K562 (cell line): ENCODE measurements at regions not wholly inside any gene's neighbourhood (a gene's known extent, or its start where the extent isn't known, plus 50 kb on each side); places are given as distances from the start of the nearest gene placed in this dataset.

Experiments
- ATAC-seq: fragments of 200-7000 bp; cut with Tn5 transposase; 3 replicates; pipeline ENCODE4 v1.9.1; 2020; ENCODE audit warnings: moderate library complexity
- BruUV-seq: library from RNA; stranded (reverse); fragments of 400-500 nt; replicated peaks from 2 replicates; lab custom pipeline; 2021; lab: Mats Ljungman, UMichigan
- CTCF ChIA-PET: fragments of 300-600 bp; formaldehyde crosslinking; extraction: SDS; loops from one replicate; lab custom pipeline; 2021; ENCODE audit warnings: low intra/inter-chr PET ratio; lab: Yijun Ruan, JAX
- POLR2A ChIA-PET: fragments of 300-600, 350-650 bp; sonication (Branson Sonifier 250); formaldehyde crosslinking; extraction: SDS; loops from one replicate; lab custom pipeline; 2021; ENCODE audit warnings: antibody characterized with exemption, inconsistent platforms; lab: Yijun Ruan, JAX
- DNase-seq, 4 experiments: peaks; one replicate each; pipeline versions ENCODE4 v3.0.0 to v3.0.0-alpha.2; 2011 to 2018; ENCODE audit warnings: low spot score in 3 of 4, mixed read lengths in 3 of 4; ENCODE audit errors: extremely low read depth in 1 of 4
- FAIRE-seq: peaks from 2 replicates; lab custom pipeline; 2011; peaks lifted over from hg19 to GRCh38; lab: Jason Lieb, UNC
- H2AFZ ChIP-seq: 2 replicates; pipeline ENCODE4 v1.6.0; 2011; ENCODE audit warnings: low read depth, low read length, control low read depth, inconsistent platforms
- H3K27ac ChIP-seq: fragments of 200-600 bp; 3 replicates; pipeline ENCODE4 v1.8.0; 2011; ENCODE audit warnings: low read depth, mild to moderate bottlenecking, control low read depth, inconsistent platforms, low read length, moderate library complexity, mixed read lengths; ENCODE audit errors: extremely low read depth
- H3K27me3 ChIP-seq, 2 experiments: fragments of 300-600 bp in 1 of 2; 2 replicates in 1 of 2; 3 replicates in 1 of 2; pipeline versions ENCODE4 v1.6.0 to v1.8.0; 2011; ENCODE audit warnings: inconsistent platforms in 2 of 2, low read length in 2 of 2, mild to moderate bottlenecking in 1 of 2, mixed read lengths in 1 of 2, moderate library complexity in 1 of 2; ENCODE audit not compliant: control insufficient read depth in 2 of 2, insufficient read depth in 2 of 2
- H3K36me3 ChIP-seq: fragments of 300-600 bp; 3 replicates; pipeline ENCODE4 v1.8.0; 2011; ENCODE audit warnings: mild to moderate bottlenecking, low read length, inconsistent platforms; ENCODE audit not compliant: control insufficient read depth, insufficient read depth
- H3K4me1 ChIP-seq, 2 experiments: fragments of 200-600 bp in 1 of 2; replicated peaks in 1 of 2; 2 replicates in 1 of 2; 3 replicates in 1 of 2; pipeline versions ENCODE4 v1.5.1 to v1.8.0; 2011; ENCODE audit warnings: inconsistent platforms in 2 of 2, low read length in 2 of 2, mild to moderate bottlenecking in 1 of 2, mixed read lengths in 1 of 2, moderate library complexity in 1 of 2; ENCODE audit not compliant: control insufficient read depth in 2 of 2, insufficient read depth in 2 of 2
- H3K4me2 ChIP-seq: 2 replicates; pipeline ENCODE4 v1.6.1; 2011; ENCODE audit warnings: low read length, control low read depth, inconsistent platforms, mixed read lengths; ENCODE audit not compliant: insufficient read depth
- H3K4me3 ChIP-seq: fragments of 200-600 bp; sonication (generic), shearing (Covaris generic); 2 replicates; pipeline ENCODE4 v1.5.1; 2016; ENCODE audit warnings: control low read depth, inconsistent platforms
- H3K79me2 ChIP-seq: fragments of 200-600 bp; 3 replicates; pipeline ENCODE4 v1.8.0; 2011; ENCODE audit warnings: low read length, inconsistent platforms; ENCODE audit not compliant: control insufficient read depth, insufficient read depth
- H3K9ac ChIP-seq, 2 experiments: 2 replicates each; pipeline versions ENCODE4 v1.6.0 to v1.6.1; 2011; ENCODE audit warnings: low read depth in 2 of 2, low read length in 2 of 2, control low read depth in 1 of 2, inconsistent platforms in 1 of 2, mild to moderate bottlenecking in 1 of 2, mixed read lengths in 1 of 2; ENCODE audit not compliant: insufficient read depth in 1 of 2
- H3K9me1 ChIP-seq: one replicate; pipeline ENCODE4 v1.6.0; 2011; ENCODE audit warnings: inconsistent platforms, mild to moderate bottlenecking, low read length, moderate library complexity; ENCODE audit not compliant: control insufficient read depth, insufficient read depth
- H3K9me3 ChIP-seq: replicated peaks from 2 replicates; pipeline ENCODE4 v1.5.1; 2011; ENCODE audit warnings: low read depth, low read length, inconsistent platforms; ENCODE audit not compliant: control insufficient read depth, insufficient read depth
- H4K20me1 ChIP-seq: replicated peaks from 2 replicates; pipeline ENCODE4 v1.6.1; 2011; ENCODE audit warnings: low read length, inconsistent platforms, mixed read lengths; ENCODE audit not compliant: control insufficient read depth, insufficient read depth
- CEBPB ChIP-seq: fragments of 450-650 bp; IDR thresholded peaks from 2 replicates; pipeline ENCODE4 v1.6.1; 2016; ENCODE audit warnings: missing genetic modification characterization, missing compliant biosample characterization
- DDX20 ChIP-seq: fragments of 450-650 bp; IDR thresholded peaks from 2 replicates; pipeline ENCODE4 v1.6.1; 2016; ENCODE audit warnings: missing genetic modification characterization, low read depth, mild to moderate bottlenecking, missing compliant biosample characterization, moderate library complexity
- DLX4 ChIP-seq: fragments of 250-450 bp; sonication (Bioruptor Pico); IDR thresholded peaks from 2 replicates; pipeline ENCODE4 v1.6.1; 2021; ENCODE audit warnings: mild to moderate bottlenecking
- DMBX1 ChIP-seq: fragments of 250-450 bp; sonication (Bioruptor Pico); IDR thresholded peaks from 2 replicates; pipeline ENCODE4 v1.8.0; 2022; ENCODE audit warnings: inconsistent platforms, mild to moderate bottlenecking, moderate library complexity, borderline replicate concordance
- ETV6 ChIP-seq, 3 experiments: fragments of 150-350 bp in 1 of 3; sonication (generic) in 1 of 3; formaldehyde crosslinking in 1 of 3; IDR thresholded peaks; 2 replicates each; pipeline versions ENCODE4 v1.6.1 to v1.8.0; 2014 to 2022; ENCODE audit warnings: borderline replicate concordance in 2 of 3, low read depth in 2 of 3, antibody characterized with exemption in 1 of 3, low read length in 1 of 3, mild to moderate bottlenecking in 1 of 3, missing genetic modification reagents in 1 of 3
- FOSL1 ChIP-seq: fragments of 200-800 bp; sonication (Bioruptor generic); conservative IDR thresholded peaks from 2 replicates; pipeline ENCODE4 v1.6.1; 2016; ENCODE audit warnings: missing genetic modification characterization, missing compliant biosample characterization
- MECOM ChIP-seq: fragments of 250-450 bp; sonication (Bioruptor Pico); IDR thresholded peaks from 2 replicates; pipeline ENCODE4 v1.8.0; 2022; ENCODE audit warnings: inconsistent platforms
- RAD51 ChIP-seq: fragments of 450-650 bp; IDR thresholded peaks from 2 replicates; pipeline ENCODE4 v1.7.1; 2016; ENCODE audit warnings: low read depth, mild to moderate bottlenecking, borderline replicate concordance
- RFX5 ChIP-seq: IDR thresholded peaks from 2 replicates; pipeline ENCODE4 v1.6.1; 2011; ENCODE audit warnings: low read depth, mild to moderate bottlenecking, improper control_type of control experiment, low read length
- SMARCA5 ChIP-seq: fragments of 450-650 bp; IDR thresholded peaks from 2 replicates; pipeline ENCODE4 v1.6.1; 2016
- SMARCB1 ChIP-seq: IDR thresholded peaks from 2 replicates; pipeline ENCODE4 v1.6.1; 2011; ENCODE audit warnings: improper control_type of control experiment, low read depth; ENCODE audit not compliant: insufficient read length
- SNIP1 ChIP-seq: fragments of 450-650 bp; IDR thresholded peaks from 2 replicates; pipeline ENCODE4 v1.7.1; 2017; ENCODE audit warnings: low read depth, mild to moderate bottlenecking
- SOX6 ChIP-seq: fragments of 450-650 bp; IDR thresholded peaks from 2 replicates; pipeline ENCODE4 v1.6.1; 2014; ENCODE audit warnings: mild to moderate bottlenecking
- ZNF143 ChIP-seq: sonication (generic); formaldehyde crosslinking; IDR thresholded peaks from 2 replicates; pipeline ENCODE4 v1.9.0; 2022; ENCODE audit warnings: mild to moderate bottlenecking, missing genetic modification reagents
- ZNF165 ChIP-seq: fragments of 250-450 bp; sonication (Bioruptor Pico); IDR thresholded peaks from 2 replicates; pipeline ENCODE4 v1.4.0; 2020; ENCODE audit warnings: borderline replicate concordance
- ZNF583 ChIP-seq: fragments of 250-450 bp; sonication (Bioruptor Pico); IDR thresholded peaks from 2 replicates; pipeline ENCODE4 v1.4.0; 2020
- WGBS: fragments of 100-300 bp; shearing (Covaris generic); methylation state at CpG from one replicate; pipeline ENCODE4 v1.1.6; 2016; ENCODE audit warnings: low coverage, mixed read lengths; ENCODE audit not compliant: insufficient coverage; ENCODE audit errors: missing lambda C conversion rate; 5-methylcytosine and 5-hydroxymethylcytosine counted together
- in situ Hi-C: fragments of 300-500 bp; cut with MboI; formaldehyde crosslinking; loops from 4 replicates; pipeline ENCODE4 v1.15.0; 2018; ENCODE audit warnings: inconsistent platforms, mixed read lengths
- intact Hi-C: fragments of 100-400 bp; cut with micrococcal nuclease; formaldehyde crosslinking; loops from 2 replicates; pipeline ENCODE4 v1.14.2; 2022
- TF ChIP-seq, protein P1 (sequence below), 2 experiments: fragments of 450-650 bp; IDR thresholded peaks; 2 replicates each; pipeline ENCODE4 v1.6.1; 2016

GRCh38 chr5:173523388-173523787, 93.1 kb downstream of the BOD1 start:
- WGBS, result 0% methylated on average over 2 of the region's 2 CpGs
- TF ChIP-seq SMARCA5 (no peak), FOSL1 (no peak), DMBX1 (no peak), DLX4 (no peak), SOX6 (no peak), SNIP1 (no peak), DDX20 (no peak), ETV6 (IDR thresholded peaks at IDR 0.05; ENCODE audit: borderline replicate concordance in 1 of 2, low read depth in 2 of 2, low read length in 1 of 2) (no peak), ETV6 (CRISPR knock-in tag; IDR thresholded peaks at IDR 0.05; ENCODE audit: borderline replicate concordance) (no peak), CEBPB (tag) (no peak), ZNF583 (CRISPR knock-in tag) (no peak), MECOM (CRISPR knock-in tag) (no peak), RFX5 (no peak), SMARCB1 (no peak), ZNF143 (CRISPR knock-in tag) (no peak), RAD51 (no peak), ZNF165 (CRISPR knock-in tag) (no peak)
- TF ChIP-seq, protein P1, sequence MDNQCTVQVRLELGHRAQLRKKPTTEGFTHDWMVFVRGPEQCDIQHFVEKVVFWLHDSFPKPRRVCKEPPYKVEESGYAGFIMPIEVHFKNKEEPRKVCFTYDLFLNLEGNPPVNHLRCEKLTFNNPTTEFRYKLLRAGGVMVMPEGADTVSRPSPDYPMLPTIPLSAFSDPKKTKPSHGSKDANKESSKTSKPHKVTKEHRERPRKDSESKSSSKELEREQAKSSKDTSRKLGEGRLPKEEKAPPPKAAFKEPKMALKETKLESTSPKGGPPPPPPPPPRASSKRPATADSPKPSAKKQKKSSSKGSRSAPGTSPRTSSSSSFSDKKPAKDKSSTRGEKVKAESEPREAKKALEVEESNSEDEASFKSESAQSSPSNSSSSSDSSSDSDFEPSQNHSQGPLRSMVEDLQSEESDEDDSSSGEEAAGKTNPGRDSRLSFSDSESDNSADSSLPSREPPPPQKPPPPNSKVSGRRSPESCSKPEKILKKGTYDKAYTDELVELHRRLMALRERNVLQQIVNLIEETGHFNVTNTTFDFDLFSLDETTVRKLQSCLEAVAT (IDR thresholded peaks at IDR 0.05), result no peak
- intact Hi-C loops, result no loop called here

More at GRCh38 chr5:173523388-173523787, 93.1 kb downstream of the BOD1 start:
- no peaks in the 10 kb centered on the region for H4K20me1 ChIP-seq
- DNase-seq (no peak), FAIRE-seq (no peak), ATAC-seq (no peak)
- no peaks in the 10 kb centered on the region for H3K4me1 ChIP-seq
- H3K9me3 ChIP-seq, result no peaks in the 10 kb centered on the region
- H3K4me3 ChIP-seq, result no peak overlapping the region
- ChIA-PET CTCF (no interaction called here), POLR2A (no interaction called here)
- no peaks in the 10 kb centered on the region for H3K79me2 ChIP-seq
- in situ Hi-C loops, result no loop called here
- no TSS peak for BruUV-seq
- H3K4me2 ChIP-seq, result no peak overlapping the region
- no peak overlapping the region for H3K27ac ChIP-seq
- no peak overlapping the region for H2AFZ ChIP-seq
- peaks cover 11 to 15% of the 10 kb centered on the region in 2 experiments; a peak in 4 of 5 replicates for H3K27me3 ChIP-seq
- no peaks in the 10 kb centered on the region for H3K9me1 ChIP-seq
- no peak overlapping the region for H3K9ac ChIP-seq
- H3K36me3 ChIP-seq, result no peaks in the 10 kb centered on the region
